Nephron (organoid): ENCODE measurements at regions not wholly inside any gene's neighbourhood (a gene's known extent, or its start where the extent isn't known, plus 50 kb on each side); places are given as distances from the start of the nearest gene placed in this dataset.

Experiments used
- H3K27ac Mint-ChIP-seq, 3 experiments: 2 replicates each; pipeline ENCODE4 v1.8.0; 2020; ENCODE audit warnings: mixed read lengths in 3 of 3, mild to moderate bottlenecking in 2 of 3, moderate library complexity in 1 of 3
- H3K27me3 Mint-ChIP-seq: 2 replicates; pipeline ENCODE4 v1.8.0; 2021; ENCODE audit warnings: low read depth, mild to moderate bottlenecking, moderate library complexity, mixed read lengths
- H3K36me3 Mint-ChIP-seq: 2 replicates; pipeline ENCODE4 v1.8.0; 2020; ENCODE audit warnings: low read depth, mixed read lengths
- H3K4me1 Mint-ChIP-seq: 2 replicates; pipeline ENCODE4 v1.8.0; 2020; ENCODE audit warnings: mixed read lengths
- H3K4me3 Mint-ChIP-seq, 3 experiments: 2 replicates each; pipeline ENCODE4 v1.8.0; 2020; ENCODE audit warnings: mild to moderate bottlenecking in 3 of 3, mixed read lengths in 3 of 3, moderate library complexity in 2 of 3
- H3K9me3 Mint-ChIP-seq: 2 replicates; pipeline ENCODE4 v1.8.0; 2020; ENCODE audit warnings: mixed read lengths
- CTCF ChIP-seq, 3 experiments: fragments of 200-600 bp; sonication (generic); IDR thresholded peaks; one replicate each; pipeline ENCODE4 v1.5.0; 2021; ENCODE audit warnings: antibody characterized with exemption in 3 of 3; ENCODE audit not compliant: unreplicated experiment in 3 of 3

DNA sequence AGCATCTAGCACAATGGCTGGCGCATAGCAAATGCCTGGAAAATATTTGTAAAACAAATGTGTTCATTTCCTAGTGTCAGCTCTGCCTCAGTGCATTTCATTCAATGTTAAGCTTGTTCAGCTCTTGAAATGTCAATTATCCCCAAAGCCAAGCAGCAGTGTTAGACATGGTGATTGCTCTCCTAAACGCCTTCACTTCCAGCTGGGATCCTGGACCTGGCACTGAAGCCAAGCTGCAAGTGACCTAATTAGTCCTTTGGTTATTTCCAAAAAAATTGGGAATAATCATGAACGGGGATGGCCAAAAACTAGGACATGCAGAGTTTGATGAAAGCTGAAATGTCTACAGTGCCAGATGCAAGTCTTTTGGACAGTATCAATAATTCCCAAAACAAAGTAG is 54.9 kb upstream of the MDGA2 start:
- H3K4me1 Mint-ChIP-seq, result no peaks in the 10 kb centered on the region
- H3K36me3 Mint-ChIP-seq, result no peaks in the 10 kb centered on the region
- no peak overlapping the region for H3K4me3 Mint-ChIP-seq
- H3K9me3 Mint-ChIP-seq, result no peaks in the 10 kb centered on the region
- no peak for TF ChIP-seq CTCF (IDR thresholded peaks at IDR 0.05; ENCODE audit: unreplicated experiment in 3 of 3)
- no peak overlapping the region for H3K27ac Mint-ChIP-seq
- H3K27me3 Mint-ChIP-seq, result no peaks in the 10 kb centered on the region
